ENCODE measurements at regions not wholly inside any gene's neighbourhood (a gene's known extent, or its start where the extent isn't known, plus 50 kb on each side); places are given as distances from the start of the nearest gene placed in this dataset.

- no peaks in the 10 kb centered on the region for H3K27me3 Mint-ChIP-seq (ENCODE audit: low read depth)
- H3K4me1 Mint-ChIP-seq, result peaks cover 6% of the 10 kb centered on the region
- H3K4me3 Mint-ChIP-seq, result no peak overlapping the region
- no peak for TF ChIP-seq CTCF (IDR thresholded peaks at IDR 0.05; ENCODE audit: unreplicated experiment in 3 of 3)
- H3K27ac Mint-ChIP-seq, result no peak overlapping the region
- no peaks in the 10 kb centered on the region for H3K9me3 Mint-ChIP-seq
- H3K36me3 Mint-ChIP-seq (ENCODE audit: low read depth), result no peaks in the 10 kb centered on the region
Measured at GRCh38 chr2:145777914-145778313, 1258.0 kb upstream of the ZEB2 start.

GRCh38 chr2:145777297-145777696 is 1257.4 kb upstream of the ZEB2 start:
- H3K4me1 Mint-ChIP-seq, result peaks cover 6% of the 10 kb centered on the region
- no peaks in the 10 kb centered on the region for H3K9me3 Mint-ChIP-seq
- H3K27ac Mint-ChIP-seq, result no peak overlapping the region
- H3K27me3 Mint-ChIP-seq (ENCODE audit: low read depth), result no peaks in the 10 kb centered on the region
- H3K36me3 Mint-ChIP-seq (ENCODE audit: low read depth), result no peaks in the 10 kb centered on the region
- no peak for TF ChIP-seq CTCF (IDR thresholded peaks at IDR 0.05; ENCODE audit: unreplicated experiment in 3 of 3)
- no peak overlapping the region for H3K4me3 Mint-ChIP-seq

- TF ChIP-seq CTCF (IDR thresholded peaks at IDR 0.05; ENCODE audit: unreplicated experiment in 3 of 3), result no peak
- Mint-ChIP-seq H3K27ac (no peak overlapping the region), H3K36me3 (ENCODE audit: low read depth) (no peaks in the 10 kb centered on the region), H3K4me1 (peaks cover 6% of the 10 kb centered on the region), H3K4me3 (no peak overlapping the region), H3K27me3 (ENCODE audit: low read depth) (no peaks in the 10 kb centered on the region), H3K9me3 (no peaks in the 10 kb centered on the region)
Measured at GRCh38 chr2:145775591-145775990, 1255.7 kb upstream of the ZEB2 start.

- H3K9me3 Mint-ChIP-seq, result no peaks in the 10 kb centered on the region
- H3K36me3 Mint-ChIP-seq (ENCODE audit: low read depth), result no peaks in the 10 kb centered on the region
- no peak for TF ChIP-seq CTCF (IDR thresholded peaks at IDR 0.05; ENCODE audit: unreplicated experiment in 3 of 3)
- no peak overlapping the region for H3K27ac Mint-ChIP-seq
- H3K27me3 Mint-ChIP-seq (ENCODE audit: low read depth), result no peaks in the 10 kb centered on the region
- H3K4me3 Mint-ChIP-seq, result no peak overlapping the region
- peaks cover 6% of the 10 kb centered on the region for H3K4me1 Mint-ChIP-seq
Measured at GRCh38 chr2:145771525-145771924, 1251.6 kb upstream of the ZEB2 start.

- Mint-ChIP-seq H3K27ac (no peak overlapping the region), H3K4me1 (peaks cover 5% of the 10 kb centered on the region)
Measured at GRCh38 chr2:145769011-145769716, 1249.2 kb upstream of the ZEB2 start.

More at GRCh38 chr2:145769011-145769716, 1249.2 kb upstream of the ZEB2 start:
- H3K4me3 Mint-ChIP-seq, result no peak overlapping the region
- no peaks in the 10 kb centered on the region for H3K27me3 Mint-ChIP-seq (ENCODE audit: low read depth)
- no peaks in the 10 kb centered on the region for H3K9me3 Mint-ChIP-seq
- no peaks in the 10 kb centered on the region for H3K36me3 Mint-ChIP-seq (ENCODE audit: low read depth)
- no peak for TF ChIP-seq CTCF (IDR thresholded peaks at IDR 0.05; ENCODE audit: unreplicated experiment in 3 of 3)
